Sigmoid colon (tissue), 6 donors: ENCODE measurements at regions not wholly inside any gene's neighbourhood (a gene's known extent, or its start where the extent isn't known, plus 50 kb on each side); places are given as distances from the start of the nearest gene placed in this dataset.

Experiments used
- DNase-seq: peaks from one replicate; pipeline ENCODE4 v3.0.0-alpha.2; 2019
- H3K27ac ChIP-seq, 4 donors: fragments of 200-600 bp; sonication (generic); one replicate each; pipeline ENCODE4 v1.5.1; 2016 to 2019; ENCODE audit warnings: mild to moderate bottlenecking in 1 of 4
- H3K27me3 ChIP-seq, 3 donors: fragments of 200-600 bp; sonication (generic); one replicate each; pipeline ENCODE4 v1.5.1; 2019; ENCODE audit warnings: mild to moderate bottlenecking in 1 of 3
- H3K36me3 ChIP-seq, 4 donors: fragments of 200-600 bp; sonication (generic); one replicate each; pipeline ENCODE4 v1.5.1; 2016 to 2019
- H3K4me1 ChIP-seq, 4 donors: fragments of 200-600 bp; sonication (generic); one replicate each; pipeline ENCODE4 v1.5.1; 2017 to 2019
- H3K4me3 ChIP-seq, 4 donors: fragments of 200-600 bp; sonication (generic); one replicate each; pipeline ENCODE4 v1.5.1; 2017 to 2019; ENCODE audit warnings: mild to moderate bottlenecking in 2 of 4, moderate library complexity in 1 of 4
- H3K9me3 ChIP-seq, 4 donors: fragments of 200-600 bp in 3 of 4; sonication (generic) in 3 of 4; one replicate each; pipeline versions ENCODE4 v1.5.1 to v1.6.1; 2013 to 2019
- EP300 ChIP-seq, 4 donors: sonication (generic); formaldehyde crosslinking; IDR thresholded peaks; one replicate each; pipeline ENCODE4 v1.6.1; 2017; ENCODE audit warnings: antibody characterized with exemption in 4 of 4
- POLR2A ChIP-seq, 2 donors: fragments of 450-650 bp; IDR thresholded peaks; one replicate each; pipeline ENCODE4 v1.6.1; 2016; ENCODE audit warnings: antibody characterized with exemption in 2 of 2, mild to moderate bottlenecking in 2 of 2, moderate library complexity in 2 of 2
- POLR2AphosphoS5 ChIP-seq, 4 donors: sonication (generic); formaldehyde crosslinking; IDR thresholded peaks; one replicate each; pipeline ENCODE4 v1.6.1; 2017; ENCODE audit warnings: antibody characterized with exemption in 4 of 4
- WGBS, 2 donors: extraction: QIAGEN DNeasy Blood & Tissue Kit; methylation state at CpG; one replicate each; pipeline ENCODE4 v1.1.7; 2013; 5-methylcytosine and 5-hydroxymethylcytosine counted together
- intact Hi-C: fragments of 100-400 bp; cut with DNase I; formaldehyde crosslinking; loops from one replicate; pipeline ENCODE4 v1.15.1; 2023
- TF ChIP-seq, protein P1 (sequence below), 4 experiments: fragments of 450-650 bp in 3 of 4; fragments of 200-600 bp in 1 of 4; IDR thresholded peaks; one replicate each; pipeline ENCODE4 v1.5.1; 2016 to 2019; ENCODE audit warnings: antibody characterized with exemption in 4 of 4, mild to moderate bottlenecking in 3 of 4, moderate library complexity in 2 of 4
- donor health status: healthy with polysubstance abuse.
- donor health status: healthy.

DNA sequence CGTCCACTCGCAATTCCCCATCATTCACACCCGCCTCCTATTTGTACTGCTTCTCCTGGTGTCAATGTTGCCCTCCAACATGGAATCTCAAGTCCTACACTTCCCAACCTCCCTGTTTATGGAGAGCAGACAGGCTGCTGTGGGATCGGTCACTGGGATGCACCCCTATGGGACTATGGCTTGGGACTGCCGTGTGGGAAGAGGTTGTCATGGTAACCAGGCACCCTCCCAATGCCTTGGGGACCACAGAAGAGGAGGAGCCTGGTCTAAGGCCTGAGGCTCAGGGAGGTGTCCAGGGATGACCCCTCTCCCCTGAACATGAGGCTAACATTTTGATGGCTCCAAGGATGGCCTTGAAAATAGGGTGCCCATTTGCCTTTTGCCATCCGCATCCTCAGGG lies 116.6 kb upstream of the CST7 start:
- Histone ChIP-seq H3K36me3 (no peaks in the 10 kb centered on the region), H3K27ac (no peak overlapping the region), H3K4me3 (no peak overlapping the region), H3K9me3 (peaks cover 0 to 6% (median 0%) of the 10 kb centered on the region in 4 donors), H3K27me3 (no peaks in the 10 kb centered on the region), H3K4me1 (no peaks in the 10 kb centered on the region)
- intact Hi-C loops = no loop called here
- WGBS, 2 donors = 89 to 97% methylated on average over 6 of the region's 6 CpGs
- DNase-seq = no peak
- TF ChIP-seq POLR2AphosphoS5 (IDR thresholded peaks at IDR 0.05) (no peak), POLR2A (IDR thresholded peaks at IDR 0.05) (no peak)
- TF ChIP-seq, protein P1, sequence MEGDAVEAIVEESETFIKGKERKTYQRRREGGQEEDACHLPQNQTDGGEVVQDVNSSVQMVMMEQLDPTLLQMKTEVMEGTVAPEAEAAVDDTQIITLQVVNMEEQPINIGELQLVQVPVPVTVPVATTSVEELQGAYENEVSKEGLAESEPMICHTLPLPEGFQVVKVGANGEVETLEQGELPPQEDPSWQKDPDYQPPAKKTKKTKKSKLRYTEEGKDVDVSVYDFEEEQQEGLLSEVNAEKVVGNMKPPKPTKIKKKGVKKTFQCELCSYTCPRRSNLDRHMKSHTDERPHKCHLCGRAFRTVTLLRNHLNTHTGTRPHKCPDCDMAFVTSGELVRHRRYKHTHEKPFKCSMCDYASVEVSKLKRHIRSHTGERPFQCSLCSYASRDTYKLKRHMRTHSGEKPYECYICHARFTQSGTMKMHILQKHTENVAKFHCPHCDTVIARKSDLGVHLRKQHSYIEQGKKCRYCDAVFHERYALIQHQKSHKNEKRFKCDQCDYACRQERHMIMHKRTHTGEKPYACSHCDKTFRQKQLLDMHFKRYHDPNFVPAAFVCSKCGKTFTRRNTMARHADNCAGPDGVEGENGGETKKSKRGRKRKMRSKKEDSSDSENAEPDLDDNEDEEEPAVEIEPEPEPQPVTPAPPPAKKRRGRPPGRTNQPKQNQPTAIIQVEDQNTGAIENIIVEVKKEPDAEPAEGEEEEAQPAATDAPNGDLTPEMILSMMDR (IDR thresholded peaks at IDR 0.05) = no peak

- intact Hi-C loops = no loop called here
- Histone ChIP-seq H3K27ac (no peak overlapping the region), H3K9me3 (peaks cover 0 to 6% (median 0%) of the 10 kb centered on the region in 4 donors), H3K27me3 (no peaks in the 10 kb centered on the region), H3K36me3 (no peaks in the 10 kb centered on the region), H3K4me3 (no peak overlapping the region), H3K4me1 (no peaks in the 10 kb centered on the region)
- TF ChIP-seq, protein P1 (IDR thresholded peaks at IDR 0.05) = no peak
- TF ChIP-seq POLR2A (IDR thresholded peaks at IDR 0.05) = no peak
- no peak for TF ChIP-seq EP300 (IDR thresholded peaks at IDR 0.05)
- no peak for TF ChIP-seq POLR2AphosphoS5 (IDR thresholded peaks at IDR 0.05)
- 82 to 86% methylated on average over 6 of the region's 6 CpGs for WGBS, 2 donors
- DNase-seq = no peak
Observed at GRCh38 chr20:24833592-24833991, 115.5 kb upstream of the CST7 start.

GRCh38 chr20:24834310-24834709 lies 114.8 kb upstream of the CST7 start:
- Histone ChIP-seq H3K27me3 (no peaks in the 10 kb centered on the region), H3K36me3 (no peaks in the 10 kb centered on the region), H3K4me1 (no peaks in the 10 kb centered on the region), H3K9me3 (peaks cover 0 to 6% (median 0%) of the 10 kb centered on the region in 4 donors), H3K4me3 (no peak overlapping the region), H3K27ac (no peak overlapping the region)
- TF ChIP-seq EP300 (IDR thresholded peaks at IDR 0.05) = no peak
- no peak for TF ChIP-seq POLR2AphosphoS5 (IDR thresholded peaks at IDR 0.05)
- TF ChIP-seq, protein P1 (IDR thresholded peaks at IDR 0.05) = no peak
- no peak for TF ChIP-seq POLR2A (IDR thresholded peaks at IDR 0.05)
- WGBS, 2 donors = 67 to 89% methylated on average over 1 of the region's 1 CpG
- no peak for DNase-seq
- intact Hi-C loops = no loop called here

DNA sequence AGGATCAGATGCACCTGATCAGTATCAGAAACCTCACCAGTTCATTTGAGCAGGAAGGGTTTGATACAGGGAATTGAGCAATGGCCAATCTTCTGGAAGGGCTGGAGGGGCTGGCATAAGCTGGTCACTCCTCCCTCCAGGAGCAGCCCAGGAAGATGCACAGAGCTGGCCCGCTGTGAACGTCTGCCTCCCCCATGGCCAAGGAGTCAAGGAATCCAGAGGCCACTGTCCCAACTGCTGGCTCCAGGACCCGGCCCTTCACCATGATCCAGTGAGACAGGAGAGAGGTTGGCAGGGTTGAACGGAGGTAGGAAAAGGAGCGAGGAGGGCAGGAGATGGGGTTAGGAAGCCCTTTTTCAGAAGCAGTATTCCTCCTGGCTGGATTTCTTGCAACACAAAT lies 113.9 kb upstream of the CST7 start:
- Histone ChIP-seq H3K27ac (no peak overlapping the region), H3K4me1 (no peaks in the 10 kb centered on the region), H3K27me3 (no peaks in the 10 kb centered on the region), H3K4me3 (no peak overlapping the region), H3K36me3 (no peaks in the 10 kb centered on the region), H3K9me3 (peaks cover 0 to 6% (median 0%) of the 10 kb centered on the region in 4 donors)
- TF ChIP-seq EP300 (IDR thresholded peaks at IDR 0.05) (no peak), POLR2AphosphoS5 (IDR thresholded peaks at IDR 0.05) (no peak), POLR2A (IDR thresholded peaks at IDR 0.05) (no peak)
- TF ChIP-seq, protein P1 (IDR thresholded peaks at IDR 0.05) = no peak
- DNase-seq = no peak
- 81 to 91% methylated on average over 5 of the region's 5 CpGs for WGBS, 2 donors
- intact Hi-C loops = no loop called here

DNA sequence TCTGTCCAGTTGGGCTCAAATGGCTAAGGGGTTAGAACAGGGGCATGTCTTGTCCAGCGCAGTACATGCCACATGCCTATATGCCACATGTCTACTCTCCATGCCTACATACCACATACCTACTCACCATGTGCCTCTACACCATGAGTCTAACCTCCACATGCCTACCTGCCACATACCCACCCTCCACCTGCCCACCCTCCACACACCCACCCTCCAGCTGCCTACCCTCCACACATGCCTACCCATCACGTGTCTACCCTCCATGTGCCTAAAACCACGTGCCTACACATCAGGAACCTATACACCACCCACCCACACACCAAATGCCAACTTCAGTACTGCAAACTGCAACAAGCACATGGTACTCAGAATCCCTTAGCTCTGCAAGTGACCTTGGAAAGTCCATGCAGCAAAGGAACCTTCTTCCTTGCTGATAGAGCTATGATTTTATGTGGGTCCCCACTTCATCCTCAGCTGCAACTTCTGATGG lies 113.0 kb upstream of the CST7 start:
- H3K27ac ChIP-seq = no peak overlapping the region
- H3K9me3 ChIP-seq = peaks cover 0 to 2% (median 0%) of the 10 kb centered on the region in 4 donors
- WGBS, 2 donors = 73 to 81% methylated on average over 3 of the region's 3 CpGs
- H3K36me3 ChIP-seq = no peaks in the 10 kb centered on the region
- TF ChIP-seq EP300 (IDR thresholded peaks at IDR 0.05) (no peak), POLR2AphosphoS5 (IDR thresholded peaks at IDR 0.05) (no peak), POLR2A (IDR thresholded peaks at IDR 0.05) (no peak)
- TF ChIP-seq, protein P1 (IDR thresholded peaks at IDR 0.05) = no peak
- intact Hi-C loops = no loop called here
- H3K27me3 ChIP-seq = no peaks in the 10 kb centered on the region
- H3K4me1 ChIP-seq = no peaks in the 10 kb centered on the region
- no peak for DNase-seq
- no peak overlapping the region for H3K4me3 ChIP-seq
